Fibroblast of lung (primary cell): ENCODE measurements at regions not wholly inside any gene's neighbourhood (a gene's known extent, or its start where the extent isn't known, plus 50 kb on each side); places are given as distances from the start of the nearest gene placed in this dataset.

Source experiments
- DNase-seq, 2 donors: peaks; one replicate each; pipeline versions ENCODE4 v3.0.0 to v3.0.0-alpha.2; 2010; ENCODE audit warnings: low read depth in 2 of 2
- H2AFZ ChIP-seq: 2 replicates; pipeline ENCODE4 v1.5.1; 2012; ENCODE audit warnings: low read length, control low read depth, inconsistent platforms
- H3K27ac ChIP-seq: 2 replicates; pipeline ENCODE4 v1.5.1; 2011; ENCODE audit warnings: low read length, control low read depth; ENCODE audit not compliant: insufficient read depth
- H3K27me3 ChIP-seq: 2 replicates; pipeline ENCODE4 v1.5.1; 2011; ENCODE audit warnings: mild to moderate bottlenecking, low read length; ENCODE audit not compliant: control insufficient read depth, insufficient read depth
- H3K36me3 ChIP-seq: 2 replicates; pipeline ENCODE4 v1.5.1; 2011; ENCODE audit warnings: low read length; ENCODE audit not compliant: control insufficient read depth, insufficient read depth
- H3K4me1 ChIP-seq: 2 replicates; pipeline ENCODE4 v1.5.1; 2011; ENCODE audit warnings: low read length; ENCODE audit not compliant: control insufficient read depth, insufficient read depth; ENCODE audit errors: extremely low read depth
- H3K4me2 ChIP-seq: 2 replicates; pipeline ENCODE4 v1.5.1; 2011; ENCODE audit warnings: low read length, control low read depth; ENCODE audit not compliant: insufficient read depth; ENCODE audit errors: extremely low read depth
- H3K4me3 ChIP-seq, 4 experiments: fragments of 200-600 bp in 1 of 4; sonication (generic) in 1 of 4; replicated peaks in 1 of 4; 2 replicates each; pipeline ENCODE4 v1.5.1; 2011 to 2016; ENCODE audit warnings: low read length in 4 of 4, low read depth in 3 of 4, mild to moderate bottlenecking in 3 of 4, control low read depth in 2 of 4, inconsistent platforms in 1 of 4, mixed read lengths in 1 of 4; ENCODE audit not compliant: insufficient read depth in 1 of 4; ENCODE audit errors: control extremely low read depth in 1 of 4
- H3K79me2 ChIP-seq: 2 replicates; pipeline ENCODE4 v1.5.1; 2012; ENCODE audit warnings: mild to moderate bottlenecking, low read length, inconsistent platforms; ENCODE audit not compliant: control insufficient read depth, insufficient read depth
- H3K9ac ChIP-seq: 2 replicates; pipeline ENCODE4 v1.5.1; 2011; ENCODE audit warnings: mild to moderate bottlenecking, low read length, control low read depth; ENCODE audit not compliant: insufficient read depth
- H3K9me3 ChIP-seq: 2 replicates; pipeline ENCODE4 v1.5.1; 2012; ENCODE audit warnings: low read depth, low read length; ENCODE audit not compliant: control insufficient read depth, insufficient read depth
- H4K20me1 ChIP-seq: 2 replicates; pipeline ENCODE4 v1.5.1; 2011; ENCODE audit warnings: low read length; ENCODE audit not compliant: control insufficient read depth, insufficient read depth; ENCODE audit errors: extremely low read depth
- CTCF ChIP-seq, 2 donors: IDR thresholded peaks in 1 of 2; conservative IDR thresholded peaks in 1 of 2; 1 replicate in 1 of 2; 2 replicates in 1 of 2; pipeline ENCODE4 v1.5.1; 2011 to 2012; ENCODE audit warnings: low read length in 2 of 2, control low read depth in 1 of 2, inconsistent platforms in 1 of 2, low read depth in 1 of 2, mild to moderate bottlenecking in 1 of 2
- EZH2 ChIP-seq: IDR thresholded peaks from 2 replicates; pipeline ENCODE4 v1.5.1; 2012; ENCODE audit warnings: low read length, control low read depth, mild to moderate bottlenecking; ENCODE audit errors: missing control alignments

- H3K4me1 ChIP-seq: peaks cover 2% of the 10 kb centered on the region
- H3K4me3 ChIP-seq: no peak overlapping the region
- H3K27ac ChIP-seq: no peak overlapping the region
- H3K36me3 ChIP-seq: no peaks in the 10 kb centered on the region
- H3K27me3 ChIP-seq: no peaks in the 10 kb centered on the region
- no peak overlapping the region for H3K4me2 ChIP-seq
- no peaks in the 10 kb centered on the region for H3K9me3 ChIP-seq
- H3K79me2 ChIP-seq: no peaks in the 10 kb centered on the region
- no peaks in the 10 kb centered on the region for H4K20me1 ChIP-seq
- H3K9ac ChIP-seq: no peak overlapping the region
- TF ChIP-seq CTCF (conservative IDR thresholded peaks at IDR 0.05 in 1 of 2, IDR thresholded peaks at IDR 0.05 in 1 of 2; ENCODE audit: low read depth in 1 of 2, low read length in 2 of 2) (no peak), EZH2 (no peak)
- no peak overlapping the region for H2AFZ ChIP-seq
- no peak for DNase-seq
Measured at GRCh38 chrX:40148385-40149285, 50.9 kb upstream of the BCOR start.

- Histone ChIP-seq H2AFZ (no peak overlapping the region), H3K9me3 (no peaks in the 10 kb centered on the region), H3K79me2 (no peaks in the 10 kb centered on the region), H3K36me3 (no peaks in the 10 kb centered on the region), H3K4me1 (no peaks in the 10 kb centered on the region), H3K4me2 (no peak overlapping the region), H3K9ac (no peak overlapping the region), H3K27ac (no peak overlapping the region), H3K27me3 (no peaks in the 10 kb centered on the region), H3K4me3 (no peak overlapping the region), H4K20me1 (no peaks in the 10 kb centered on the region)
- TF ChIP-seq EZH2 (no peak), CTCF (conservative IDR thresholded peaks at IDR 0.05 in 1 of 2, IDR thresholded peaks at IDR 0.05 in 1 of 2; ENCODE audit: low read depth in 1 of 2, low read length in 2 of 2) (no peak)
- DNase-seq: no peak
Measured at GRCh38 chrX:40147971-40148370, 50.2 kb upstream of the BCOR start.
